Epidermal melanocyte (primary cell): ENCODE measurements at regions not wholly inside any gene's neighbourhood (a gene's known extent, or its start where the extent isn't known, plus 50 kb on each side); places are given as distances from the start of the nearest gene placed in this dataset.
"Not testable (repeated sequence)": the region's sequence is repeated elsewhere in the genome, so short reads cannot be mapped to it uniquely, and the experiment has no call there.

Source experiments
- DNase-seq: peaks from one replicate; pipeline ENCODE4 v3.0.0; 2011; ENCODE audit warnings: low spot score; ENCODE audit not compliant: insufficient read length

DNA sequence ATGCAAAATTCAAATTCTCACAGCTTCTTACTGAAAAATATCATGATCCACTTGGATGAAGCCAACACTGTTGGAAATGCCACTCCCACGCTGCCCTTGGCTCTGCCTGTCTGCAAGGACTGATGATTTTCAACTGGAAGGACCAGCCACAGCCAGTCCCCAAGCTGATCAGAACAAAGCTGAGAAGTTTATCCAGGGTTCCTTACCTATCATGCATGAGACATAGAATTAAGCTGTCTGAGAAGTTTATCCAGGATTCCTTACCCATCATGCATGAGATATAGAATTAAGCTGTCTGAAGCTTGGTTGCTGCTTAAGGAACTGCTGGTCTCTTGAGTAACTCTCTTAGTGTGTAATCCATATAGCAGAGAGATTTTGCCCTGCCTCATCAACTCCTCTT is 159.8 kb upstream of the TMEM260 start:
- DNase-seq: no peak

GRCh38 chr14:56422221-56422620 is 157.4 kb upstream of the TMEM260 start:
- no peak for DNase-seq

DNA sequence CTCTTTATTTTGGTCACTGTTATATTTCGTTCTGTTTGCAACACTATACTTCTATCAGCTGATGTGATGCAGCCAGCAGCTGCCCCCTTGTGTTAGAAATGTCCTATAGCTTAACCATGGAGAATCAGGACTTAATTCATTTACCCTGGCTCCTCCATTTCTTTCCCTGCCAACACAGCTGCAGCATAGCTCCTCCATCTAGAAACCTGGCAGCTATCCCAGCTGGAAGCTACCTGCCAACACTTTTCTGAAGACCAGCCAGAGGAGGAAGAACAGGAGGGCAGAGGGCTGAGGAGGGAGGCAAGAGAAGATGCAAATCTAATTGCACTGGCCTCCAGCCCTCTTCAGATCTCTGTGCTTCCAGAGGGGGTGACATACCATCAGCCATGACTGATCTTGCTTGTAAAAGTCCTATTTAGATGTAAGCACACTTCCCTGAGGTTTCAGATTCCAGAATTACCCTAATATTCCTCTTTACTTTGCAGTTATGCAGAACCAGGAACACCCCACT is 156.8 kb upstream of the TMEM260 start:
- DNase-seq: peak; percentile 81

DNA sequence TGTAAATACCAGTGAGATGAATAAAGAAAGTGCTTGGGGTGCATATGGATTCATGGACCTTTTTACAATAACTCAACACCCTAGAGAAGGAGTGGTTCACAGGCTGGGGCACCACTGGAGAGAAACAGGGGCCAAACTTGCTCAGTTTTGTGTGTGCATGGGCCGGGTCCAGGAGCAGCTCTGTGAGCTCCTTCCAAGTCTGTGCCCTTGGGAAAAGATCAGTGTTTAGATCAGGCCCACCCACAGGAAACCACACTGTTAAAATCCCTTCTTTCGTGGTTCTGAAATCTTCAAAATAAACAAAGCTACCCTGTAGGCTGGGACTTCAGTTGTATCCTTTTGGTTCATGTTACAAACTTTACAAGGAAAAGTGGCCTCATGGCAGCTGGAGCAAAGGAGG is 156.1 kb upstream of the TMEM260 start:
- no peak for DNase-seq

DNA sequence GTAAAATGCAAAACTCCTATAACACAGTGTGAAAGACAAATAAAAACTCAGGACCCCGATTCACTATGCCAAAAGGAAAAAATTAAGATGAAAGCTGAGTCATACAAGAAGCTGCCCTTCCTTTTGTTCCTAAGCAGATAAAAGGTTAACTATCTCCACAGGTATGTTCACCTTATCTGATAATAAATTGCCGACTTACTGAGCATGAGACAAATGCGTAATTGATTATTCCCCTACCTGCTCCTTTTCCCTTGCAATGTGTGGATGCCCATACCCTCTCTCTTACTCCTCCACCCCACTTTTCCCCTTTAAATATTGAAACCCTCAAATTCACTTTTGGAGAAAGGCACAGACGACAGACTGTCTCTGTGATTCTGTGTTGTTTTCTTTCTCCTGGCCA is 148.6 kb upstream of the TMEM260 start:
- DNase-seq: no peak

DNA sequence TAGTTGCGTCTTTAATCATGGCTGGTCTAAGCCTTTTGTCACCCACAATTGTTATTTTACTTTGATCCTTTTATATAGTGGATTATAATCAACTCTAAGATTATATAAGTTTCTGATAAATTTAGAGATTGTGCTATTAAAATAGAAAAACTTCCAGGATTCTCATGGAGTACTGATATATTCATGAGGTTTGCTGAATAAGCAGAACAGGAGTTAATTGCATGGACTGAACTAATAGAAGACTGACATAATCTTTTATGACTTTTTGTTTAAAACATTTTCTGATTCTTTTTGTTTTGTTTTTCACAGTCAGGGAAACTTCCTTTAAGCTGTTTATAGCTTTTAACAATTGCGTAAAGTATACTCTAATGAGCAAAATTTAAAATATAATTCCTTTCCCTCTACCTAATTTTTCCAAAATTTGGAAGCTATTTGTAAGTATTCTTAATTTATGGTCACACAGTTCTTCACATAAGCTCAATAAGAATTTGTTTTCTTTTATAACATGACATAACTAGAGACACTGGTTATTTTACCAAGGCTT is 129.9 kb upstream of the TMEM260 start:
- no peak for DNase-seq

DNA sequence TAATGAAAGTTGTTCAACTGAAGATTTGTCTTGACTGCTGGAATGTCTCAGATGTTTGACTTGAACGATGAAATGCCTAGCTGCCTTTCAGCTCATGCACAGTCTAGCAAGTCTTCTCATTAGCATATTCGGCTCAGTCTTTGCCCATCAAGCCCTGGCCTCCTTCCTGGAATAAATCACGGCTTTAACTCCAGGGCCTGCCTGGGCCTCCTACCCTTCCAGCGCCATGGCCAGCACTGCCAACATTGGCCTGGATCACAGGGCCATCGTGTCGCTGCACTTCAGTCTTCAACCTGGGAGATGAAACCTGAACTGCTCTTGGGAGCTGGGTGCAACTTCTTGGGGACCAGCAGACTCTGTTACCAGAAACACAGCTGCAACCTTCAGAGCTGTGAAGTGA is 126.7 kb upstream of the TMEM260 start:
- DNase-seq: no peak

DNA sequence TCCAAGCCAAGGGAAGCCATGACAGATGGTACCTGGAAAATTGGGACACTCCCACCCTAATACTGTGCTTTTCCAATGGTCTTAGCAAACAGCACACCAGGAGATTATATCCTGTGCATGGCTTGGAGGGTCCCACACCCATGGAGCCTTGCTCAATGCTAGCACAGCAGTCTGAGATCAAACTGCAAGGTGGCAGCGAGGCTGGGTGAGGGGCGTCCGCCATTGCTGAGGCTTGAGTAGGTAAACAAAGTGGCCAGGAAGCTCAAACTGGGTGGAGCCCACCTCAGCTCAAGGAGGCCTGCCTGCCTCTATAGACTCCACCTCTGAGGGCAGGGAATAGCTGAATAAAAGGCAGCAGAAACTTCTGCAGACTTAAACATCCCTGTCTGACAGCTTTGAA is 124.9 kb upstream of the TMEM260 start:
- DNase-seq: not testable (repeated sequence)

DNA sequence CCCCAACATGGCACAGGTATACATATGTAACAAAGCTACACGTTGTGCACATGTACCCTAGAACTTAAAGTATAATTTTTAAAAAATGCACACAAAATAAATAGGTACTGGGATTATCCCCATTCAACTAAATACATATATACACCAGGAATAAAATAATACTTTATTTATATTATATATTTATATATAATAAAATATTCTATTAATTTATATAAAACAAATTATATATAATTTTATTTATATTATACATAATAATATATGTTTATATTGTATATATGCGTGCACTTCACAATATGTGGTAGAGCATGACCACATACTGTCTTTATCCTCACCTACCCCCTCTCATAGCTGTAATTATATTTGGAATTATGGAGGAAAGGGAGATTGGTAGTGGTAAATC is 119.1 kb upstream of the TMEM260 start:
- no peak for DNase-seq

GRCh38 chr14:56461276-56462275 is 118.0 kb upstream of the TMEM260 start:
- DNase-seq: no peak

- DNase-seq: no peak
Observed at GRCh38 chr14:56463271-56463890, 116.2 kb upstream of the TMEM260 start.

DNA sequence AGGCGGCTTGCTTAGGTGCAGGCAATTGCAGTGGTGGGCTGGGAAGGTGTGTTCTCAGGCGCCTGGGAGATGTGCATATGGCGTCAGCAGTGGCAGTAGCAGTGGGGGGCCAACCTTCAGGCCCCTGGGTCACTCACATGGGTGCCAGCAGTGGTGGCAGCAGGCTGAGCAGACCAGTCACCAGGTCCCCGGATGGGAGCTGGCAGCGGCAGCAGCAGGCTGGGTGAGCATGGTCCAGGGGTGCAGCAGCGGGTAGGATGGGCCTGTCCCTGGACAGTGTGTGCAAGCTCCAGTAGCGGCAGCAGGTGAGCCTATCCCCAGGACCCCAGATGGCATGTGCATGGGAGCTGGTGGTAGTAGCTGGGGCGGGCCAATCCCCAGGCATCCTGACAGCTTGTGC is 108.5 kb upstream of the TMEM260 start:
- no peak for DNase-seq

- peak; percentile 29 for DNase-seq
Observed at GRCh38 chr14:56474419-56475022, 105.1 kb upstream of the TMEM260 start.

- DNase-seq: no peak
Observed at GRCh38 chr14:56482310-56482911, 97.2 kb upstream of the TMEM260 start.

- no peak for DNase-seq
Observed at GRCh38 chr14:56487090-56487667, 92.4 kb upstream of the TMEM260 start.

- no peak for DNase-seq
Observed at GRCh38 chr14:56487761-56488160, 91.8 kb upstream of the TMEM260 start.

DNA sequence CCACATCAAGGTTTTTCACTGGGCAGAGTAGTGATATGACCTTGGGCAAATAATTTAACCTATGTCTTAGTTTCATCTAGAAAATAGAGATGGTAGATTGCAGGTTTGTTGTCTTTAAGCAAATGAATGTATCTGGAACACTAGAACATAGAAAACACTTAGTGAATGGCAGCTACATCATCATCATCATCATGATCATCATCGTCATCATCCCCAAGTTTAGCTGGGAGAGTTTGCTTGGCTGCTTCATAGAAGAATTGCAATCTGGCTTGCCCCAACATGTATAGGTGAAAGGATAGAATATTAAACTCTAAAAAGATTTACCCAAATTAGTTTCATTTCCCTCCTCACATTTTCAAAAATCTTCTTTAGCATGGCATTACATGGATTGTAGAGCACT is 91.3 kb upstream of the TMEM260 start:
- no peak for DNase-seq

DNA sequence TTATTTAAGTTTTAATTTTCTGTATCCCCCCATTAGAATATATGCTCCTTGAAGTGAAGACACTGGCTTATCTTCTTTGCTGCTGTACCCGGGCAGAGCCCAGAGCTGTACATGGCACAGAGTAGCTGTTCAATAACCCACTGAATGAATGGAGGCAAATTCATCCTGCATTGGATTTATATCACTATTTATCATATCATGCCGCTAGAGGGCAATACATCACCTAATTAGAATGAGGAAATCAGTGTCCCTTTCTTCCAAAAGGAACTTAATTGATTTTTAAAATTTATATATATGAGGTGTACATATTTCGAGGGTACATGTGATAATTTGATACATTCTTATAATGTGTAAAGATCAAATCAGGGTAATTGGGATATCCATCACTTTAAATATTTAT is 89.2 kb upstream of the TMEM260 start:
- DNase-seq: no peak

DNA sequence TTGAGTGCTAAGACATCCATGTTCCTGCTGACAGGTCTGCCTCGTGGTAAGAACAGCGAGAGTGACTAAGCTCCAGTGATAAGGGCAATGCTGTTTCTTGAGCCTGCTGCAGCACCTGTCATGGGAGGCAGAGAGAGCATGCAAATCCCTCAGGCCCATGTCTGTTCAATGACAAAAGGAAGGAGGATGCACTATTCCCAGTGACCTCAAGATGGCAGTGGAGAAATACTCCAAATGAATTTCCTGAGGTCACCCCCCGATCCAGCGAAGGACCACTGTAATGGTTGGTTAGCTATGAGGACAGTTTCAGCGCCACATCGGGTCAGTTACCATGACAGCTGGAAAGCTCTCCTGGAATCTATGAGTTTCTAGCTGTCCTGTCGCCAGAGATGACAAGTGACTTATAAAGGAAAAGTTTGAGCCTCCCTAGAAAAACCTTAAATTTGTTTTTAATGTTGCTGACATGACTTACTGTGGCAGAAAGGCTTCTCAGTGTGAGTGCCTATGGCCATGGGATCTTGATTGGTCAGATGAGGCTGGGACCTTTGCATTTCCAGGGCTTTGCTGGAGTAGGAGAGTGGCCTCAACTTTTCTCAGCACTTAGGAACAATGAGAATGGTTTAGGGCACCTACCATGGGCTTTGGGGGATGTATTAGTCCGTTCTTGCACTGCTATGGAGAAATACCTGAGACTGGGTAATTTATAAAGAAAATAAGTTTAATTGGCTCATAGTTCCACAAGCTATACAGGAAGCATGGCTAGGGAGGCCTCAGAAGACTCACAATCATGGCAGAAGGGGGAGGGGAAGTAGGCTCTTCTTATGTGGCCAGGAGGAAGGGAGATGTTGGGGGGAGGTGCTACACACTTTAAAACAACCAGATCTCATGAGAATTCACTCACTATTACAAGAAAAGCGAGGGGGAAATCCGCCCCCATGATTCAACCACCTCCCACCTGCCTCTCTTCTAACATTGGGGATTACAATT is 88.0 kb upstream of the TMEM260 start:
- DNase-seq: no peak

DNA sequence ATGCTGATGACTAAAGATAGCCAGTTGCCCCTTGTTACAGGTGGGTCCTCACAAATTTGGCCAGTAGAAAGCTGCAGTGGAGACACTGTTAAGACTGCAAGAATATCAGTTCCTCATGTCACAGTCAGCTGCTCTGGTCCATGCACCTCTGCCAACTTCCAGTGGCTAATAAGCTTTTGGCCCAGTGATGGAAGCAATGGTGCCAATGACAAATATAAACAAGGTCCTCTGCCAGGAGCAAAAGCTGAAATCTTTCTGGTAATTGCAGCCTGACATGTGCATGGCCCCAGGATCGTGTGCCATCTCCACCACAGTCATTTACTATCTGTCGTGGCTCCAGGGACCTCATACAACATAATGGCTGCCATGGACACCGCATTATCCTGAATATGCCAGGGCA is 85.4 kb upstream of the TMEM260 start:
- DNase-seq: no peak
